ENCODE measurements at regions not wholly inside any gene's neighbourhood (a gene's known extent, or its start where the extent isn't known, plus 50 kb on each side); places are given as distances from the start of the nearest gene placed in this dataset.

DNA sequence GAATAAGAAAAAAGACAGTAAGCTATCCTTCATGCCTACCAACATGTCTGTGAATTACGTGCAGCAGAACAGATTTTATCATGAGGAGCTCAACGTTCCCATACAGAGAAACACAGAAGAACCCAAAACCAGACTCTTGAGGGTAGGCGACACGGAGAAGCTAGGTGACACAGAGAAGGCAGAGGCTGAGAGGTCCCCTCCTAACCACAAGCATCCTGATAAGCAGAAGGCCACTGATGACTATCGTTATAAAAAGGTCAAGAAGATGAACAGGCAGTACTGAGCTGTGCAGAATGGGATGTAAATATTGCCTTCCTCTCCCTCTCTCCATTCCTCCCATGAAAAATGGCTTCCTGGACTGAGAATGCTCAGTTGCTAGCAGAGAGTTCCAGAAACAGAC is 350.2 kb upstream of the BOD1L1 start:
- no peak for TF ChIP-seq ZNF274 (IDR thresholded peaks at IDR 0.05; ENCODE audit: low read depth, low read length)
- no peak overlapping the region for H3K4me3 ChIP-seq (ENCODE audit: low read length)

GRCh38 chr4:13980317-13981310 is 353.1 kb upstream of the BOD1L1 start:
- TF ChIP-seq ZNF274 (IDR thresholded peaks at IDR 0.05; ENCODE audit: low read depth, low read length): no peak
- no peak overlapping the region for H3K4me3 ChIP-seq (ENCODE audit: low read length)

DNA sequence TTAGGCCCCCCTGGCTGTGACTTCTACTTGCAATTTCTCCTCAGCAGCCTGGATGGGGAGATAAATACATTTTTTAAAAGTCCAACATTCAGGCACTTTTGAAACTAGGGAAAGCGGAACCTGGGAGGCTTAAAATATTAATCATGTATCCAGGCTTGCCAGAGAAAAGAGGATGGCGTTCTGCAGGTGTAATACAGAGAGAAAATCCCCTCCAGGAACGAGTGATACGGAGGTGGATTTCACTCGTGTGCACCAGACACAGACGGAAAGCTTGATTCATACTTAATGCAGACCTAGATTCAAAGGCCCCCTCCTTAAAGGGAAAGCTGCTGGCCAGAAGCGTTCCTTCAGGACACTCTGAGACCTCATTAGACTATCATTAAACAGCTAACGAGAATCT is 354.0 kb upstream of the BOD1L1 start:
- TF ChIP-seq ZNF274 (IDR thresholded peaks at IDR 0.05; ENCODE audit: low read depth, low read length): no peak

GRCh38 chr4:13982010-13982409 is 354.5 kb upstream of the BOD1L1 start:
- H3K4me3 ChIP-seq (ENCODE audit: low read length): no peak overlapping the region
- TF ChIP-seq ZNF274 (IDR thresholded peaks at IDR 0.05; ENCODE audit: low read depth, low read length): no peak

More for the DNA sequence above, 354.0 kb upstream of the BOD1L1 start:
- no peak overlapping the region for H3K4me3 ChIP-seq (ENCODE audit: low read length)

DNA sequence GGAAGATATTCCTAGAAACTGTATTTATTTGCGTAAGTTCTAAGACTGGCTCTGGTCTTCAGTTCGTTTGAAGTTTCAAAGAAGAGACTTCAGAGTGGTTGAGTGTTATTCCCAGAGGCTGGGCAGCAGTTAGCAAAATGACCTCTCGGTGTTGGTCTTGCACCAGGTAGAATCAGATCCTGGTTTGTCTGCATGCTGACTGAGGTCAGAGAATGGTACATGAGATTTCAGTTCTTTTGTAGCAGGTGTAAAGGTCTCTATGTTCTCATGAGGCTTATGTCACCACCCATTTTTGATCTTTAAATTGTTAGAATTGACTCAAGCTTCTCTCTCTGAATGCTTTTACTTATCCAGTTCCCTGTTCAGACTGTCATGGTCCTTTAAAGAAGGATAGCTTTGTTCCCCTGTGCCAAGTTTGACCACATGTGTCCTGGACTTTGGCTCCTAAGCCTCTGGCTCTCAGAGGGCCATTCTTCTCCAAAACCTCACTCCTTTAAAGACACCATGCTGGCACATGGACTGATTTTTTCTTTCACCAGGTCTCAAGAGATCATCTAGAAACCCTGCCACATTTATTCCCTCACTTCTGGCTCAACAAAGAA is 355.8 kb upstream of the BOD1L1 start:
- H3K4me3 ChIP-seq (ENCODE audit: low read length): no peak overlapping the region
- TF ChIP-seq ZNF274 (IDR thresholded peaks at IDR 0.05; ENCODE audit: low read depth, low read length): no peak

DNA sequence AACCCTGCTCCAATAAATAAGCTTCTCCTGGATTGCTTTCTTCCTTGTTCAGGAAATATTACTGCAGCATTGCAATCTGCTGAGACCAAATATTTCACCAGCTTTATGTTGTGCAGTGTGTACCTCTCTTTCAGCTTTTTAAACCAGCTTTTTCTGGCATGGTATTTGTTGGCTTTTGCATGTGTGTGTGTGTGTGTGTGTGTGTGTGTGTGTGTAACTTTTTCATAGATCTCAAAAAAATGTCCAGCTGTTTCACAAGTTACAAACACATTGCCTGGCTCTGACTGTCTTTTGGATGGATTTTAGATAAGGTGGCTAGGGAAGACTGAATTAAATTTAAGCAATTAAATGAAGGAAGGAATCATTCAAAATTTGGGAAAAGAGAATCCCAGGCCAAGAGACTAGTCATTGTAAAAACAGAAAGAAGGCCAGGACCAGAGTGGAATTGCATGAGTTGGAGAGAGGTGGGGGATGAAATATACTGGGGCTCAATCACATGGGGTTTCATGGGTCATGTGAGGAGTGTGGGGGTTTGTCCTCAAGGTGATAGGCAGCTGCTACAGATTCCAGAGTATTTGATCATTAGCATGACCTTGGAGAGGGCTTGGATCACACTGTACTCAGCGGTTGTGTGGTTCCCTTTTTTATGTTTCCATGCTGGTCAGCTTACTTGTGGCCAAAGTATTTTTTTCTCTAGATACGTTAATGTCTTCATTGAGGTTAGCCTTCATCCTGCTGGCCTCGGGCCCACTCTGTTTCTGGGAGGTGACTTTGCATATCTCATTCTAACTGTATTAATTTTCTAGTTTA is 357.7 kb upstream of the BOD1L1 start:
- no peak overlapping the region for H3K4me3 ChIP-seq (ENCODE audit: low read length)
- TF ChIP-seq ZNF274 (IDR thresholded peaks at IDR 0.05; ENCODE audit: low read depth, low read length): no peak

DNA sequence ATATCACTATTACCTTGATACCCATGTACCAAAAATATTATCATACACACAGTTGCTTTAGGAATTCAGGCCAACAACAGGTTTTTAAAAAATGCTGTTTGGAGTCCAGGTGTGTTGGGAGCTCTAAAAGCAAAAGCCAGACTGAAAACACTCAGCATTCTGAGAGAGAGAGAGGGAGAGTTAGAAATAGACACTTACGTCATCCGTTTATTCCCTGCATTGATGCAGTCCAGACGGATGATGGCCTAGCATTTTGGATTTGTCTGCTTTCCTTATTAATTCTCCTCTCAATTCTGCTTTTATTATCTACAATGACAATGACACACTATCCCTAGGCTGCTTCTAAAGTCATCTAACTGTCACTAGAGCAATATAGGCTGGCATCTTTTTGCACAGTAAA is 358.3 kb upstream of the BOD1L1 start:
- no peak for TF ChIP-seq ZNF274 (IDR thresholded peaks at IDR 0.05; ENCODE audit: low read depth, low read length)

DNA sequence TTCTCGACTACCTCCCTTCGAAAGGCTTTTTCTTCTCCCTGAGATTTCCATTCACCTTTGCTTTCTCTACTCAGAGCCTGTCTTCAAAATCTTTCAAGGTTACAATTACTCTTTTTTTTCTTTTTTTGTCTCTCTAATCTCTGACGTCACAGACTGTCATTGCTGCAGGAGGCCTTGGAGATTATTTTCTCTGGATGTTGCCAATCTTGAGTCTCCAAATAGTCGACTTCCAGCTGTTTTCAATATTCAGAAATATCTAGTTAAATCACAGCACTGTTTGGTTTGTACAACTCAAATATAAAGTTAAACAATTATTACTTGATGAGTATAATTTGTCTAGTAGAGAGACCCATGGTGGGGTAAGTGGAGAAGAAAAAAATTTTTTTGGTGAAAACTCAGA is 359.0 kb upstream of the BOD1L1 start:
- H3K4me3 ChIP-seq (ENCODE audit: low read length): no peak overlapping the region
- no peak for TF ChIP-seq ZNF274 (IDR thresholded peaks at IDR 0.05; ENCODE audit: low read depth, low read length)

More for the DNA sequence above, 358.3 kb upstream of the BOD1L1 start:
- H3K4me3 ChIP-seq (ENCODE audit: low read length): no peak overlapping the region

GRCh38 chr4:13988353-13989305 is 361.1 kb upstream of the BOD1L1 start:
- TF ChIP-seq ZNF274 (IDR thresholded peaks at IDR 0.05; ENCODE audit: low read depth, low read length): no peak

GRCh38 chr4:13989501-13989900 is 362.0 kb upstream of the BOD1L1 start:
- no peak overlapping the region for H3K4me3 ChIP-seq (ENCODE audit: low read length)
- no peak for TF ChIP-seq ZNF274 (IDR thresholded peaks at IDR 0.05; ENCODE audit: low read depth, low read length)

More at GRCh38 chr4:13988353-13989305, 361.1 kb upstream of the BOD1L1 start:
- no peak overlapping the region for H3K4me3 ChIP-seq (ENCODE audit: low read length)

DNA sequence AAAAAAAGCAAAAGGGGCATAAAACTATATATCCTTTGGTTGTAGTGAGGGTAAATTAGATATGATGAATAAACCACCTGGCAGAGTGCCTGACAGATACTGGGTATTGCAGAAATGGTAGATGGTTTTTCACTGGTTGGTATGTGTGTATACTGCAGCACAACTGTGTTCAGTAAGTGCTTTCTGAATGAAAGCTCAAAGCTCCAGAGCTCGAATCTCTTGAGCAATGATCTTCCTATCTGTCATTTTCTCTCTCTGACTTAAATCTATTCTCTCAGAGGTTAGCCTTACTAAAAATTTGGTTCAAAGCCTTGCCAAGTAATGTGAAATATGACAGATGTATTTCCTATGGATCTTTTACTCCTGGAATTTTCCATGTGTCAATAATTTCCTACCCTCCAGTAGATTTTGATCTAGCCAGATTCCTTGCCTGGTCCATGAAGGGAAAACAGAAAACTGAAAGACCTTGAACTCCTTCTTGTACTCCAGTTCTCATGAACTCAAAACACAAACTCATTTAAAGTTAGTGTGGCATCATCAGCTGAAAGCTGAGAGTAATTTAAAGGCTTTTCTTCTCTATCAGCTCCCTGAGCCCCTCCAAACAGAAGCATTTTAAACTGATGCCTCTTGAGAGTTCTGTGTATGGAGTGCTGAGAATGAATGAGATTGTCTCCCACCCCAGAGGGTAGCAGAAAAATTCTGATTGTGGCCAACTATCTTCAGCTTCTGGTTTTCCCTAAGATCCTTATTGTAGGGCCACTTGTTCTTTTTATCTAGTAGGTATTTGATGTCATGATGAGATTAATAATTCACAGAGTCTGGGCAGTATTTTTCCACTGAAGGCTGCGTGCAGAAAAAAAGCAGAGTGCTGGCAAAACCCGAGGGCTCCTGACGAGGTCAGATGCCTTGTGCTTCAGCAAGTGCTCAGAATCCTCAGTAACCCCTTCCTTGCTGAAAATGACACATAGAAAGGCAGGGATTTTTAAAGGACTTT is 363.4 kb upstream of the BOD1L1 start:
- TF ChIP-seq ZNF274 (IDR thresholded peaks at IDR 0.05; ENCODE audit: low read depth, low read length): no peak
- H3K4me3 ChIP-seq (ENCODE audit: low read length): no peak overlapping the region

- no peak overlapping the region for H3K4me3 ChIP-seq (ENCODE audit: low read length)
- TF ChIP-seq ZNF274 (IDR thresholded peaks at IDR 0.05; ENCODE audit: low read depth, low read length): no peak
Observed at GRCh38 chr4:13992041-13992440, 364.5 kb upstream of the BOD1L1 start.

Measured in GM08714 (cell line).